Amniotic stem cell (primary cell): ENCODE measurements at regions not wholly inside any gene's neighbourhood (a gene's known extent, or its start where the extent isn't known, plus 50 kb on each side); places are given as distances from the start of the nearest gene placed in this dataset.
"Not testable (repeated sequence)": the region's sequence is repeated elsewhere in the genome, so short reads cannot be mapped to it uniquely, and the experiment has no call there.

ENCODE experiments used
- DNase-seq: peaks from one replicate; lab custom pipeline; 2025; lab: John Stamatoyannopoulos, UW

- DNase-seq = no peak
Measured at GRCh38 chrX:54615109-54615508, 85.1 kb downstream of the GNL3L start.

- no peak for DNase-seq
Measured at GRCh38 chrX:54633641-54634040, 103.6 kb downstream of the GNL3L start.

DNA sequence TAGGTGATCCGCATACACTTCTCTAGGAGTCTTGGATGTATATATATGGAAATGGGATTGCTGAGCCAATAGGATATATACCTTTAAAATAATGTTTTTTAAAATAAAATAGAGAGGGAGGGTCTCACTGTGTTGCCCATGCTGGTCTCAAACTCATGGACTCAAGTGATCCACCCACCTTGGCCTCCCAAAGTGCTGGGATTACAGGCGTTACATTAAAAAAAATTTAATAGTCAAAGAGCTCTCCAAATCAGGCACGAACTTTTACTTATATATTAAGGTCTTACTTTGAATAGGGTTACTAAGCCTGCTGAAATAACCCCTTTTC, 109.0 kb downstream of the GNL3L start:
- no peak for DNase-seq

- DNase-seq = peak; percentile 72
Measured at GRCh38 chrX:54639346-54640102, 109.5 kb downstream of the GNL3L start.

DNA sequence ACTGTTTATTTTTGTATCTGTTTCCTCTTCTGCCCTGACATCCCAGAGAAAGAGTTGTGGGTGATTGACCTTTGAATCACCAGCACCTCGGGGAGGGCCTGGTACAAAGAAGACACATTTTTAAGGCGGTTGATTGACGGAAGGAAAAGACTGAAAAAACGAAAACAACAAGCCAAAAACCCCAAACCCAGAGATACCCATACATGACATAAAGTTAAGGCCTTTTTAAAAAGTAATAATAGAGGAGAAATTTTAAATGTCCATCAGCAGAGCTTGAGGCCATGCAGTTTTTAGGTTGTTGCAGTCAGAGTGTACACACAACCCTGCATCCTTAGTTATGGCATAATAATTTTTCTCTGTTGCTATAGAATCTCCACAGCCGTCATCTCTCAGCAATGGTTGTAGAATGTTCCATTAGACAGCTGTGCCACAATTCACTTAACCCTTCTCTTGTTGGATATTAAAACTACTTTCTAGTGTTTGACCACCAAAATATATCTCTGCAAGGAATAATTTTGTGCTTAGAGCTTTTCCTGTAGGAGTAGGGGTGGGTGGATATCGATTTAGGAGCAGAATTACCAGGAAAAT, 110.2 kb downstream of the GNL3L start:
- DNase-seq = no peak

- no peak for DNase-seq
Measured at GRCh38 chrX:54640736-54641135, 110.7 kb downstream of the GNL3L start.

GRCh38 chrX:54641530-54641929, 111.5 kb downstream of the GNL3L start:
- DNase-seq = no peak

- DNase-seq = not testable (repeated sequence)
Measured at GRCh38 chrX:54647607-54648006, 117.6 kb downstream of the GNL3L start.

DNA sequence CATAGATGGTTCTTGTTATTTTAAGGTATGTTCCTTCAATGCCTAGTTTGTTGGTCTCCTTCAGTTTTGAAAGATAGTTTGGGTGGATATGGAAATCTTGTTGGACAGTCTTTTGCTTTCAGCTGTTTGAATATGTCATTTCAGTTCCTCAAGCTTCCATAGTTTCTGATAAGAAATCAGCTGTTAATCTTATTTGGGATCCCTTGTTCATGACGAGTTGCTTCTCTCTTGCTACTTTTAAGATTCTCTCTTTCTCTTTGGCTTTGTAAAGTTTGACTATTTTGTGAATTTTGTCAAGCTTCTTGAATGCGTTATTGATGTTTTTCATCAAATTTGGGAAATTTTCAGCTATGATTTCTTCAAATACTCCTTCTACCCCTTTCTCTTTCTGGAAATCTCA, 129.5 kb downstream of the GNL3L start:
- DNase-seq = no peak

GRCh38 chrX:54675762-54676161, 122.3 kb downstream of the ITIH6 start:
- no peak for DNase-seq

- no peak for DNase-seq
Measured at GRCh38 chrX:54695231-54695630, 102.8 kb downstream of the ITIH6 start.

DNA sequence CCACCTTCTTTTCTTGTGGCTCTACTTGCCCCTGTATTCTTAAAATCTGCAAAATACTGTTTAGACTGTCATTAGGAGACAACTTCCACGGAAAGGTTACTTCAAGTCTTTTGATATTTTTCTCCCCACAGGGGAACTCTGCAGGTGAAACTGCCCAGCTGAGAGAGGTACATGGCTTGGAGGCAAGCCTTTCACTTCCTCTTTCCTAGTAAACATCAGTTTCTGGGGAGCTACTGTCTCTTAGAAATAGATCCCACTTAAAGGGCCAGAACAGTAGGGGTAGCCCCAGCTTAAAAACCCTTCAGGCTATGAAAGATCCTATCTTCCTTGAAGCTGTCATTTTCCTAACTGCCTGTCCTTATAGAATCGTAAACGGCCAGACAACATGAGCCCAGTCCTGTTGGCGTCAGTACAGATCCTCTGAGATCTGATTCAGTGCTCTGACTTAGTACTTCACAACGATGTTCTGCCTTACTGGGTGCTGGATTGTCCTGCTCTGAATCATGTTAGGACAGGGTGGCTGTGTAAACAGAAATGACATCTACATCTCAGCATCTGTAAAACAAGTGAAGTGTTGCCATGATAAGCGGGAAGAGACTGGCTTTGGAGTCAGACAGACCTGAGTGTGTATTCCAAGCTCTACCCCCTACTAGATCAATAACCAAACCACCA, 102.1 kb downstream of the ITIH6 start:
- DNase-seq = no peak
